Neuronal stem cell (in vitro differentiated cells): ENCODE measurements at regions not wholly inside any gene's neighbourhood (a gene's known extent, or its start where the extent isn't known, plus 50 kb on each side); places are given as distances from the start of the nearest gene placed in this dataset.
A peak's percentile ranks its signal among the peaks of the same experiment; 100 is the strongest.

Source experiments
- DNase-seq: peaks from one replicate; pipeline ENCODE4 v3.0.0-alpha.2; 2013; ENCODE audit warnings: low spot score
- H2AFZ ChIP-seq: one replicate; pipeline ENCODE4 v1.6.1; 2013; ENCODE audit warnings: mild to moderate bottlenecking, low read length, inconsistent platforms
- H2AK5ac ChIP-seq: 2 replicates; pipeline ENCODE4 v1.6.1; 2013; ENCODE audit warnings: low read depth, mild to moderate bottlenecking, inconsistent platforms, low read length, moderate library complexity, mixed read lengths
- H2BK120ac ChIP-seq: 2 replicates; pipeline ENCODE4 v1.6.1; 2013; ENCODE audit warnings: low read depth, mild to moderate bottlenecking, inconsistent platforms, low read length, moderate library complexity, mixed read lengths
- H2BK12ac ChIP-seq: one replicate; pipeline ENCODE4 v1.6.1; 2013; ENCODE audit warnings: low read length, inconsistent platforms
- H2BK15ac ChIP-seq: 2 replicates; pipeline ENCODE4 v1.6.1; 2013; ENCODE audit warnings: mild to moderate bottlenecking, low read length, inconsistent platforms, mixed read lengths
- H2BK5ac ChIP-seq: one replicate; pipeline ENCODE4 v1.6.1; 2013; ENCODE audit warnings: inconsistent platforms, mild to moderate bottlenecking, low read length, moderate library complexity
- H3K14ac ChIP-seq: one replicate; pipeline ENCODE4 v1.6.1; 2013; ENCODE audit warnings: low read length, inconsistent platforms
- H3K18ac ChIP-seq: 2 replicates; pipeline ENCODE4 v1.6.1; 2013; ENCODE audit warnings: low read length, inconsistent platforms
- H3K23ac ChIP-seq: 2 replicates; pipeline ENCODE4 v1.6.1; 2013; ENCODE audit warnings: low read depth, mild to moderate bottlenecking, mixed read lengths, low read length, inconsistent platforms; ENCODE audit not compliant: poor library complexity
- H3K27ac ChIP-seq: replicated peaks from 3 replicates; pipeline ENCODE4 v1.5.1; 2013; ENCODE audit warnings: low read length, inconsistent platforms
- H3K27me3 ChIP-seq, 3 experiments: 2 replicates each; pipeline ENCODE4 v1.6.1; 2013; ENCODE audit warnings: low read length in 3 of 3, mild to moderate bottlenecking in 2 of 3, inconsistent platforms in 1 of 3, low read depth in 1 of 3, mixed read lengths in 1 of 3, moderate library complexity in 1 of 3; ENCODE audit not compliant: control insufficient read depth in 3 of 3, insufficient read depth in 3 of 3
- H3K36me3 ChIP-seq, 2 donors: replicated peaks in 1 of 2; 2 replicates each; pipeline ENCODE4 v1.6.1; 2013; ENCODE audit warnings: low read length in 2 of 2; ENCODE audit not compliant: control insufficient read depth in 2 of 2, insufficient read depth in 2 of 2
- H3K4ac ChIP-seq: 2 replicates; pipeline ENCODE4 v1.6.1; 2013; ENCODE audit warnings: inconsistent platforms, mild to moderate bottlenecking, low read length, moderate library complexity
- H3K4me1 ChIP-seq, 2 donors: 1 replicate in 1 of 2; 2 replicates in 1 of 2; pipeline ENCODE4 v1.6.1; 2013; ENCODE audit warnings: low read length in 2 of 2, low read depth in 1 of 2; ENCODE audit not compliant: control insufficient read depth in 2 of 2, insufficient read depth in 1 of 2
- H3K4me2 ChIP-seq: one replicate; pipeline ENCODE4 v1.6.1; 2013; ENCODE audit warnings: mild to moderate bottlenecking, low read length, inconsistent platforms; ENCODE audit not compliant: insufficient read depth, poor library complexity, severe bottlenecking
- H3K4me3 ChIP-seq, 2 donors: 2 replicates each; pipeline ENCODE4 v1.5.1; 2013; ENCODE audit warnings: low read length in 2 of 2, mild to moderate bottlenecking in 2 of 2, inconsistent platforms in 1 of 2, moderate library complexity in 1 of 2
- H3K79me1 ChIP-seq: one replicate; pipeline ENCODE4 v1.6.1; 2013; ENCODE audit warnings: low read depth, mild to moderate bottlenecking, inconsistent platforms, low read length, moderate library complexity
- H3K9ac ChIP-seq: one replicate; pipeline ENCODE4 v1.6.1; 2013; ENCODE audit warnings: mild to moderate bottlenecking, low read depth, low read length, inconsistent platforms; ENCODE audit not compliant: poor library complexity
- H3K9me3 ChIP-seq, 2 donors: replicated peaks in 1 of 2; 2 replicates each; pipeline versions ENCODE3 to v1.6.1; 2013; ENCODE audit warnings: low read length in 2 of 2, mild to moderate bottlenecking in 2 of 2, inconsistent platforms in 1 of 2, low read depth in 1 of 2, mixed read lengths in 1 of 2, moderate library complexity in 1 of 2; ENCODE audit not compliant: control insufficient read depth in 2 of 2, insufficient read depth in 1 of 2
- H4K8ac ChIP-seq: one replicate; pipeline ENCODE4 v1.6.1; 2013; ENCODE audit warnings: low read depth, mild to moderate bottlenecking, inconsistent platforms, low read length, moderate library complexity
- H4K91ac ChIP-seq: one replicate; pipeline ENCODE4 v1.6.1; 2013; ENCODE audit warnings: low read length, low read depth, mild to moderate bottlenecking, inconsistent platforms; ENCODE audit not compliant: poor library complexity
- WGBS, 2 donors: extraction: QIAGEN DNeasy Blood & Tissue Kit; methylation state at CpG; one replicate each; pipeline ENCODE4 v1.1.7; 2013; ENCODE audit warnings: missing lambda C conversion rate in 2 of 2, mixed read lengths in 1 of 2; ENCODE audit not compliant: insufficient read length in 2 of 2, insufficient replicate concordance in 1 of 2; ENCODE audit errors: extremely low coverage in 2 of 2; 5-methylcytosine and 5-hydroxymethylcytosine counted together

DNA sequence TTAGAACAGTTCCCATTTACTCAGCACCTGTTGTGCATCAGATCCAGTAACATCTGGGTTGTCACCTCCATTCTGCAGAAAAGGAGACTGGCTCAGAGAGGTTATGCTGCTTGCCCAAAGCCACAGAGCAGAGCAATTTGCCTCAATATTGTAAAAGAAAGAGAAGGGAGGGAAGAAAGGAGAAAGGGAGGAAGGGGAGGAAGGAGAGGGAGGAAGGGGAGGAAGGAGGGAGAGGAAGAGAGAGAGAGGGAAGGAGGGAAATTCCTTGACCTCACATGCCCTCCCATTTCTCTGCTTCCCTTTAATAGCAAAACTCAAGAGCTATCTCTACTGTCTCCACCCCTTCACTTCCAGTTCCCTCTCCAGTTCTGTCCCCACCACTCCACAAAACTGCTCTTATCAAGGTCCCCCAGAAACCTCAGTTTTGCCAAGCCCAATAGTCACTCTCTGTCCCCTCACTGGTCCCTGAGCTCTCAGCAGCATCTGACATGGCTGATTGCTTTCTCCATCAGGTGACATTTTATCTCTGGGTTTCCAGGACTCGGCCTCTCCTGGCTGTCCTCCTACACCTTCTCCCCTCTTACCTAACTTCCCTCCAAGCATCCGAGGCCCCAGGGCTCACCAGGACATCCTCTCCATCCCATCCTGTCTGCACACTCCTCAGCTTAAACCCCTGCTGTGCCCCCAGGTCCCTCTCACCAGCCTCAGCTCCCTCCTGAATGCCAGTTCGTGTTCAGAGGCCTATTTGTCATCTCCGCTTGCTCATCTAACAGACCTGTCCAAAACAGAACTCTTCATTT lies 104.7 kb upstream of the LINGO1 start:
- peak overlapping the region; percentile 50 for H2BK15ac ChIP-seq
- no peak overlapping the region for H3K18ac ChIP-seq
- H3K9me3 ChIP-seq: peaks cover 0 to 2% of the 10 kb centered on the region in 2 donors
- no peak overlapping the region for H3K9ac ChIP-seq
- no peak overlapping the region for H2BK12ac ChIP-seq
- H2BK5ac ChIP-seq: no peak overlapping the region
- no peak overlapping the region for H3K4ac ChIP-seq
- H2AK5ac ChIP-seq: no peak overlapping the region
- H3K14ac ChIP-seq: no peak overlapping the region
- no peak overlapping the region for H4K8ac ChIP-seq
- H3K79me1 ChIP-seq: no peaks in the 10 kb centered on the region
- H3K4me3 ChIP-seq: no peak overlapping the region
- H4K91ac ChIP-seq: no peak overlapping the region
- no peak for DNase-seq
- H2BK120ac ChIP-seq: no peak overlapping the region
- no peaks in the 10 kb centered on the region for H3K36me3 ChIP-seq
- peaks cover 8 to 12% of the 10 kb centered on the region in 2 donors for H3K4me1 ChIP-seq
- no peak overlapping the region for H3K23ac ChIP-seq
- H3K4me2 ChIP-seq: no peak overlapping the region
- H3K27ac ChIP-seq: no peak overlapping the region
- no CpG with 5 or more reads among the region's 4 CpGs for WGBS, 2 donors
- H2AFZ ChIP-seq: no peak overlapping the region
- peaks cover 0 to 78% (median 5%) of the 10 kb centered on the region in 3 experiments for H3K27me3 ChIP-seq

DNA sequence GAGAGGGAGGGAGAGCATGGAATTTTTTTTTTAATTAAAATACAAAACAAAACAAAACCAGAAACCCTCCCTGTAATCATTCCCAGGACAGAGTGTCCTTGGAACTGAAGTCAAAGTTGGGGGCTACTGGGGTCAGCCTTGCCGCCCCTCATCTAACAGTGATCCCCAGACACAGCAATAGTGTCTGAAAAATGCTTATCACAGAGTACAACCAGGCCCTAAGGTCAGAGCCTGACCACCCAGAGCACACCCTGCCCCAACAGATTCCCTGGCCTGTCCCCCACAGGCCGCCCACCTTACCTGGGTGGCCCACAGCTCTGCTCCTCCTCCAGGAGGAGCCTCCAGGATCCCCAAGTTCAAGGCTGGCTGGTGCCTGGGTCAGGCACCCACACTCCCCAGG lies 101.6 kb upstream of the LINGO1 start:
- no peak overlapping the region for H2AK5ac ChIP-seq
- DNase-seq: no peak

DNA sequence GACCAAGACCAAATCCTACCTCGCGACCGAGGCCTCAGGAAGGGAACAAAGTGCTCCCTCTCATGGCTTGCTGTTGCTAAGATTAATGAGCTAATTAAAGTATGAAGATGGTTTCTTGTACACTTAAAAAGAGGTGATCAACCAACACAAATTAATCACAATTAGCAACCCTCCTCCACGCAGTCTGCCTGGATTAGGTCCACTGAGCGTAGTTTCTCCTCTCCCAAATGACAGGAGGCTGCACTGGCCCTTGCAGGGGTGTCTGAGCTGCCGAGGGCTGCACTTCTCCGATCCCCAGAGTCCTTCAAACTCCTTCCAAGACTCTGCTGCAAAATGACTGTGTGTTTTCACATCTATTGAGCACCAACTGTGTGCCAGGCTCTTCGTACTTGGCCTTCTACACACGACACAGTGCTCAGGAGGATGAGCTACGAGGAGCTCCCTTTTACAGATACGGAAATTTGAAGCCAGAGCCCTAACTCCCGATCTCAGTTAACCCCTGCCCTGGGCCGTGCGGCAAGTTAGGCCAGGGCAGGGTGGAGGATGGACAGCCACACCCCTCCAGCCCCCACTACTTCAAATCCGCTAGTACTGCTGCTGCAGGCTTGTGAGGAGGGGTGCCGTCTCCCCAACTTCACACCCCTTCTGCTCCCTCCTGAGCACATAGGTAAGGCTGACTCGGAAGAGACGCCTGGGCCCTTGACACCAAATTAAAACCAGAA lies 101.0 kb upstream of the LINGO1 start:
- Histone ChIP-seq H2BK120ac (no peak overlapping the region), H3K27me3 (peaks cover 0 to 77% (median 5%) of the 10 kb centered on the region in 3 experiments), H2AK5ac (no peak overlapping the region), H3K79me1 (no peaks in the 10 kb centered on the region), H2BK5ac (no peak overlapping the region), H3K4me3 (no peak overlapping the region), H4K8ac (no peak overlapping the region), H2BK12ac (no peak overlapping the region), H3K14ac (no peak overlapping the region), H4K91ac (no peak overlapping the region), H3K4me1 (peaks cover 0 to 6% of the 10 kb centered on the region in 2 donors), H2BK15ac (no peak overlapping the region), H3K9ac (peak overlapping the region; percentile 22), H2AFZ (no peak overlapping the region), H3K36me3 (no peaks in the 10 kb centered on the region), H3K18ac (no peak overlapping the region), H3K23ac (no peak overlapping the region), H3K4me2 (no peak overlapping the region), H3K27ac (no peak overlapping the region), H3K4ac (no peak overlapping the region), H3K9me3 (no peaks in the 10 kb centered on the region)
- DNase-seq: no peak
- WGBS, 2 donors: no CpG with 5 or more reads among the region's 18 CpGs

More for the DNA sequence above, 101.6 kb upstream of the LINGO1 start:
- Histone ChIP-seq H3K4me1 (peaks cover 4 to 5% of the 10 kb centered on the region in 2 donors), H2AFZ (no peak overlapping the region), H3K4ac (no peak overlapping the region), H3K4me2 (no peak overlapping the region), H3K9me3 (no peaks in the 10 kb centered on the region), H3K79me1 (no peaks in the 10 kb centered on the region), H2BK5ac (no peak overlapping the region), H4K91ac (no peak overlapping the region), H2BK12ac (no peak overlapping the region), H2BK120ac (no peak overlapping the region), H3K23ac (no peak overlapping the region), H2BK15ac (no peak overlapping the region), H4K8ac (no peak overlapping the region), H3K9ac (no peak overlapping the region), H3K27me3 (peaks cover 0 to 77% (median 5%) of the 10 kb centered on the region in 3 experiments), H3K27ac (no peak overlapping the region), H3K18ac (no peak overlapping the region), H3K36me3 (no peaks in the 10 kb centered on the region), H3K4me3 (no peak overlapping the region), H3K14ac (no peak overlapping the region)
- no CpG with 5 or more reads among the region's 2 CpGs for WGBS, 2 donors
